A172 (cell line): ENCODE measurements at regions not wholly inside any gene's neighbourhood (a gene's known extent, or its start where the extent isn't known, plus 50 kb on each side); places are given as distances from the start of the nearest gene placed in this dataset.
A peak's percentile ranks its signal among the peaks of the same experiment; 100 is the strongest.
"Not testable (repeated sequence)": the region's sequence is repeated elsewhere in the genome, so short reads cannot be mapped to it uniquely, and the experiment has no call there.

Source experiments
- DNase-seq: peaks from one replicate; pipeline ENCODE4 v3.0.0-alpha.2; 2015; ENCODE audit warnings: low spot score

GRCh38 chr2:155546721-155547555 is 785.6 kb downstream of the NR4A2 start:
- DNase-seq, result peak; percentile 38

- not testable (repeated sequence) for DNase-seq
These were observed 793.5 kb downstream of the NR4A2 start for GRCh38 chr2:155539028-155539427.

GRCh38 chr2:155528034-155528433 is 804.5 kb downstream of the NR4A2 start:
- no peak for DNase-seq

- DNase-seq, result no peak
These were observed 807.3 kb downstream of the NR4A2 start for GRCh38 chr2:155525199-155525598.

- no peak for DNase-seq
These were observed 812.9 kb downstream of the NR4A2 start for GRCh38 chr2:155519529-155520130.

- DNase-seq, result no peak
These were observed 814.4 kb downstream of the NR4A2 start for GRCh38 chr2:155518094-155518493.

GRCh38 chr2:155517362-155517761 is 815.2 kb downstream of the NR4A2 start:
- no peak for DNase-seq

- DNase-seq, result no peak
These were observed 814.8 kb downstream of the KCNJ3 start for GRCh38 chr2:155513248-155513647.

GRCh38 chr2:155502766-155503165 is 804.3 kb downstream of the KCNJ3 start:
- DNase-seq, result no peak

- no peak for DNase-seq
These were observed 799.6 kb downstream of the KCNJ3 start for GRCh38 chr2:155498106-155498505.

- DNase-seq, result no peak
These were observed 796.2 kb downstream of the KCNJ3 start for GRCh38 chr2:155494744-155495143.

- no peak for DNase-seq
These were observed 786.8 kb downstream of the KCNJ3 start for GRCh38 chr2:155485141-155485842.

GRCh38 chr2:155481141-155481540 is 782.6 kb downstream of the KCNJ3 start:
- no peak for DNase-seq

- not testable (repeated sequence) for DNase-seq
These were observed 773.5 kb downstream of the KCNJ3 start for GRCh38 chr2:155472018-155472417.

- DNase-seq, result no peak
These were observed 757.7 kb downstream of the KCNJ3 start for GRCh38 chr2:155456222-155456621.

GRCh38 chr2:155442755-155443372 is 744.4 kb downstream of the KCNJ3 start:
- DNase-seq, result peak; percentile 82

- no peak for DNase-seq
These were observed 743.6 kb downstream of the KCNJ3 start for GRCh38 chr2:155442088-155442487.

- DNase-seq, result no peak
These were observed 732.6 kb downstream of the KCNJ3 start for GRCh38 chr2:155431004-155431507.

GRCh38 chr2:155427470-155427869 is 729.0 kb downstream of the KCNJ3 start:
- no peak for DNase-seq

GRCh38 chr2:155424518-155424917 is 726.0 kb downstream of the KCNJ3 start:
- no peak for DNase-seq

- no peak for DNase-seq
These were observed 720.3 kb downstream of the KCNJ3 start for GRCh38 chr2:155418753-155419152.

GRCh38 chr2:155412598-155412997 is 714.1 kb downstream of the KCNJ3 start:
- no peak for DNase-seq
